ENCODE measurements at regions not wholly inside any gene's neighbourhood (a gene's known extent, or its start where the extent isn't known, plus 50 kb on each side); places are given as distances from the start of the nearest gene placed in this dataset.

DNA sequence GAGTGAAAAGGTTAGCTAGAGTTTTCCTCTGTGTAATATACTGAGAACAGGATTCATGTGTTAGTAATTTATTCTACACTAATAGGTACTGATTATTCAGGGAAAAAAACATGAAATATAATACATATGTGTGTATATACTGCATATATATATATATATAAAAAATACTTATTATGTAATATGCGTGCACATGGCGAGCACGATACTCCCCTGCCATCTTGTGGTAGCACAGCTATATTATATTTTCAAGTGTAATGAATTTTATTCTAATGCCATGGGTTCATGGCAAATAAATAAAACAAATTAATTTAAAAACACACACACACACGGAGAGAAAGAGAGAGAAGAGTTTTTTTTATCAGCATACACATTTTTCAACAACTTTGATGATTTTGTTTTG is 460.6 kb downstream of the KCNJ2 start:
- no peaks in the 10 kb centered on the region for H3F3A ChIP-seq (ENCODE audit: insufficient read depth)
- H3K9ac ChIP-seq (ENCODE audit: low read length): no peak overlapping the region
- no peak overlapping the region for H3K4me3 ChIP-seq (ENCODE audit: insufficient read depth, low read length, poor library complexity, severe bottlenecking)
- H3K79me2 ChIP-seq (ENCODE audit: insufficient read depth, low read length): no peaks in the 10 kb centered on the region
- no peak overlapping the region for H3K4me2 ChIP-seq (ENCODE audit: low read depth, low read length, poor library complexity, severe bottlenecking)
- no peaks in the 10 kb centered on the region for H3K9me3 ChIP-seq (ENCODE audit: insufficient read depth, low read length)
- no peaks in the 10 kb centered on the region for H3K36me3 ChIP-seq (ENCODE audit: low read length)
- H2AFZ ChIP-seq (ENCODE audit: low read depth, low read length, severe bottlenecking): peak overlapping the region; percentile 53
- no peak overlapping the region for H3K27ac ChIP-seq (ENCODE audit: low read depth, low read length)
- TF ChIP-seq, protein P1, sequence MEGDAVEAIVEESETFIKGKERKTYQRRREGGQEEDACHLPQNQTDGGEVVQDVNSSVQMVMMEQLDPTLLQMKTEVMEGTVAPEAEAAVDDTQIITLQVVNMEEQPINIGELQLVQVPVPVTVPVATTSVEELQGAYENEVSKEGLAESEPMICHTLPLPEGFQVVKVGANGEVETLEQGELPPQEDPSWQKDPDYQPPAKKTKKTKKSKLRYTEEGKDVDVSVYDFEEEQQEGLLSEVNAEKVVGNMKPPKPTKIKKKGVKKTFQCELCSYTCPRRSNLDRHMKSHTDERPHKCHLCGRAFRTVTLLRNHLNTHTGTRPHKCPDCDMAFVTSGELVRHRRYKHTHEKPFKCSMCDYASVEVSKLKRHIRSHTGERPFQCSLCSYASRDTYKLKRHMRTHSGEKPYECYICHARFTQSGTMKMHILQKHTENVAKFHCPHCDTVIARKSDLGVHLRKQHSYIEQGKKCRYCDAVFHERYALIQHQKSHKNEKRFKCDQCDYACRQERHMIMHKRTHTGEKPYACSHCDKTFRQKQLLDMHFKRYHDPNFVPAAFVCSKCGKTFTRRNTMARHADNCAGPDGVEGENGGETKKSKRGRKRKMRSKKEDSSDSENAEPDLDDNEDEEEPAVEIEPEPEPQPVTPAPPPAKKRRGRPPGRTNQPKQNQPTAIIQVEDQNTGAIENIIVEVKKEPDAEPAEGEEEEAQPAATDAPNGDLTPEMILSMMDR (IDR thresholded peaks at IDR 0.05; ENCODE audit: insufficient read depth, low read length, poor library complexity, severe bottlenecking): no peak
- TF ChIP-seq EZH2phosphoT487 (conservative IDR thresholded peaks at IDR 0.05; ENCODE audit: low read length): no peak
- no peaks in the 10 kb centered on the region for H3K27me3 ChIP-seq (ENCODE audit: low read length)
- no peaks in the 10 kb centered on the region for H3K9me2 ChIP-seq (replicated peaks; ENCODE audit: insufficient read depth, low read length)
- H4K20me1 ChIP-seq (ENCODE audit: low read depth, low read length): no peaks in the 10 kb centered on the region

GRCh38 chr17:70636517-70637133 is 467.3 kb downstream of the KCNJ2 start:
- Histone ChIP-seq H3K36me3 (ENCODE audit: low read length) (no peaks in the 10 kb centered on the region), H3F3A (ENCODE audit: insufficient read depth) (no peaks in the 10 kb centered on the region), H3K9me2 (replicated peaks; ENCODE audit: insufficient read depth, low read length) (no peaks in the 10 kb centered on the region), H3K4me2 (ENCODE audit: low read depth, low read length, poor library complexity, severe bottlenecking) (no peak overlapping the region), H3K9ac (ENCODE audit: low read length) (no peak overlapping the region), H4K20me1 (ENCODE audit: low read depth, low read length) (no peaks in the 10 kb centered on the region), H3K9me3 (ENCODE audit: insufficient read depth, low read length) (no peaks in the 10 kb centered on the region), H3K4me3 (ENCODE audit: insufficient read depth, low read length, poor library complexity, severe bottlenecking) (no peak overlapping the region), H3K79me2 (ENCODE audit: insufficient read depth, low read length) (no peaks in the 10 kb centered on the region), H2AFZ (ENCODE audit: low read depth, low read length, severe bottlenecking) (no peak overlapping the region), H3K27ac (ENCODE audit: low read depth, low read length) (no peak overlapping the region), H3K27me3 (ENCODE audit: low read length) (no peaks in the 10 kb centered on the region)
- TF ChIP-seq, protein P1 (IDR thresholded peaks at IDR 0.05; ENCODE audit: insufficient read depth, low read length, poor library complexity, severe bottlenecking): peak; percentile 59
- no peak for TF ChIP-seq EZH2phosphoT487 (conservative IDR thresholded peaks at IDR 0.05; ENCODE audit: low read length)

GRCh38 chr17:70642059-70642458 is 472.7 kb downstream of the KCNJ2 start:
- Histone ChIP-seq H3F3A (ENCODE audit: insufficient read depth) (no peaks in the 10 kb centered on the region), H3K36me3 (ENCODE audit: low read length) (no peaks in the 10 kb centered on the region; the same call in 1 of the 2 replicates), H4K20me1 (ENCODE audit: low read depth, low read length) (no peaks in the 10 kb centered on the region), H3K4me3 (ENCODE audit: insufficient read depth, low read length, poor library complexity, severe bottlenecking) (no peak overlapping the region), H3K4me2 (ENCODE audit: low read depth, low read length, poor library complexity, severe bottlenecking) (no peak overlapping the region), H2AFZ (ENCODE audit: low read depth, low read length, severe bottlenecking) (no peak overlapping the region), H3K27me3 (ENCODE audit: low read length) (no peaks in the 10 kb centered on the region), H3K27ac (ENCODE audit: low read depth, low read length) (no peak overlapping the region), H3K9me2 (replicated peaks; ENCODE audit: insufficient read depth, low read length) (no peaks in the 10 kb centered on the region), H3K9me3 (ENCODE audit: insufficient read depth, low read length) (no peaks in the 10 kb centered on the region), H3K9ac (ENCODE audit: low read length) (no peak overlapping the region), H3K79me2 (ENCODE audit: insufficient read depth, low read length) (no peaks in the 10 kb centered on the region)
- TF ChIP-seq, protein P1 (IDR thresholded peaks at IDR 0.05; ENCODE audit: insufficient read depth, low read length, poor library complexity, severe bottlenecking): no peak
